ENCODE measurements at regions not wholly inside any gene's neighbourhood (a gene's known extent, or its start where the extent isn't known, plus 50 kb on each side); places are given as distances from the start of the nearest gene placed in this dataset.

DNA sequence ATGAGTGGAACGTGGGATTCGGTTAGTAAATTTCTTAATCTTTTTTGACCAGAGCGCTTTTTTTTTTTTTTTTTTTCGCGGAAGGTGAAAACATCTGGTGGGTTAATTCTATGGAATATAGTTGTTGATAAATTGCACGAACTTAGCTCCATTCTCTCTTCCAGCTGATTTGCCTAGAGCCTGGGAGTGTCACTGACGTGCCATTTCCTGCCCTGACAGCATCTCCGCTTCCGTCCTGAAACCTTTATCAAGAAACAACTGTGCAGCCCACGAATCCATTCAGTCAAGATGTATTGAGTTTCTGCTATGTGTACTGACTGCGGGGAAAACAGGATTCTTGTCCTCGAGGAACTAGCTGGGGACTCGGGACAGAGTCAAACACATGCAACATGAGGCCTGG is 59.5 kb upstream of the TGM3 start:
- DNase-seq (ENCODE audit: low read depth in 2 of 2) = peak; percentile 33 to 47

DNA sequence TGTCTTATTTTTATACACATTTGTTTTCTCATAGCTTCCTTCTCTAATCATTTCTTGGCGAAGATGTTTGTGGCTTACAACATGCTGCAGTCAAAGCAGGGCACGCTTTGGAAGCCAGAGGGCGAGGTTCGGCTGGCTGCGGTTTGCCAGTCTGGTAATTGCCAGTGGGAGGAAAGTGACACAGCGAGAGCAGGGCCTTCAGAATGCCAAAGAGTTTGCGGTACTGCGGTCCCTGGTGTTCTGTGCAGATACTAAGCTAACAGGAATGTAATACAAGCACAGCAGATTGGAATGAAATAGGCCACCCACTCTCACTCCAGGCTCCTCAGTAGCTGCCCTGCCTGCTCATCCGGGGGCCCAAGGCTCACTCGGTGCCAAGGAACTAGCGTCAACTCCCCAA is 58.7 kb upstream of the TGM3 start:
- DNase-seq (ENCODE audit: low read depth in 2 of 2) = peak; percentile 3 to 32

DNA sequence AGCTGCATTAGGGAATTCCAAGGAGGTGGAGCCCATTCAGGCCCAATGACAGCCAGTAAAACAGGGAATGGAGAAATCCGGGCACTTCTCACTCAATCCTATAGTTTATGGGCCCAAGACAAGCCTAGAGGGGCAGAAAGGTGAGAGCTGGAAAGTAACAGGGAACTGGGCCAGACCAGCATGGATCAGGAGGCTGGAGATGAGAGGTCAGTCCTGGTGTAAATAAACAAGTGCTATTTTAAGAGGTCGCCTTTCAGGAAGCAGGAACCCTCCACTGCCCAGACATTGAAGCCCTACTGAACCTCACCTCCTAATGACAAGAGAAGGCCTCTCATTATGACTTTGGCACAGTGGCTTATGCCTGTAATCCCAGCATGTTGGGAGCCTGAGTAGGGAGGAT is 57.2 kb upstream of the TGM3 start:
- no peak for DNase-seq (ENCODE audit: low read depth in 2 of 2)

DNA sequence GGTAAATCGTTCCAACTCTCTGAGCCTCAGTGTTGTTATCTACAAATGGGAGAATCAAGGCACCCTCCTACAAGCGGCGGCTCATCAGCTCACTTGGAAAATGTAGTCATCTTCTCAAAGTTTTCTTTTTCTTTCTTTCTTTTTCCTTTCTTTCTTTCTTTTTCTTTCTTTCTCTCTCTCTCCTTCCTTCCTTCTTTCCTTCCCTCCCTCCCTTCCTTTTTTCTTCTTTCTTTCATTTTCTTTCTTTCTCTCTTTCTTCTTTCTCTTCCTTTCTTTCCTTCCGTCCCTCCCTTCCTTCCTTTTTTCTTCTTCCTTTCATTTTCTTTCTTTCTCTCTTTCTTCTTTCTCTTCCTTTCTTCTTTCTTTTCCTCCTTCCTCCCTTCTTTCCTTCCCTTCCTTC is 55.0 kb upstream of the TGM3 start:
- no peak for DNase-seq (ENCODE audit: low read depth in 2 of 2)

DNA sequence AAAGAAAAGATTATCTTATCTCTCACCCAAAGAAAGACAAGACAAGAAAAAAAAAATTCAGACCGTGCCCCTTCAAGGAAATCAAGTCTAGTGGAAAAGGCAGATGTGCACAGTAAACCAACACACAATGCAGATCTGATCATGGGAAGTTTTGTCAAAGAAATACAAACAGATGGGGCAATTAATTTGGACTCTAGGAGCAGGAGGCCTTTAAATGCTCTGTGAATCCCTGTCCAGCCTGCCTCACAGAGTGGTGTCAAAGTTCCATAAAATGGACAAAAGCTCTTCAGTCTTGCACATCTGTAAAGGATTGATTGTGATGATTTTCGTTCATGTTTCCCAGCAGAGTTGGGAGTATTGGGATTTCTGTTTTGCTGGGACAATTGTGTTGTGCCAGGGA is 53.1 kb upstream of the TGM3 start:
- DNase-seq (ENCODE audit: low read depth in 2 of 2) = no peak

DNA sequence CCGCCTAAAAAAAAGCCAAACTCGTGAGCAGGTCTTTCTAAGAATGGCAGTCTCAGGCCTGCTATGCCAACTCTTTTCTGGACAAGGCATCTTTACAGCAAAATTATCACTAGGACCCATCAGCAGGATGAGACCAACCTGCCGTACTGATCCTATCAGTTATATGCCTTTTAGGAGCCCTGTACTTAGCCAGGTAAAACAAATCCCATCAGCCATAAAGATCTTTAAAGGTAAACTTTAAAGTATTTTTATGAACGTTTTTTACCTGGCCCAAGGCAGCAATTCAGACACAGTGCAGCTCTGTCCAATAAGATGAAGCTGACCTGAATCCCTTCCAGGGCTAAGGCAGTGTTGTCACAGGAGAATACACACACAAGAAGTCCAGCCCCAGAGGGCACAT is 51.3 kb upstream of the TGM3 start:
- no peak for DNase-seq (ENCODE audit: low read depth in 2 of 2)

DNA sequence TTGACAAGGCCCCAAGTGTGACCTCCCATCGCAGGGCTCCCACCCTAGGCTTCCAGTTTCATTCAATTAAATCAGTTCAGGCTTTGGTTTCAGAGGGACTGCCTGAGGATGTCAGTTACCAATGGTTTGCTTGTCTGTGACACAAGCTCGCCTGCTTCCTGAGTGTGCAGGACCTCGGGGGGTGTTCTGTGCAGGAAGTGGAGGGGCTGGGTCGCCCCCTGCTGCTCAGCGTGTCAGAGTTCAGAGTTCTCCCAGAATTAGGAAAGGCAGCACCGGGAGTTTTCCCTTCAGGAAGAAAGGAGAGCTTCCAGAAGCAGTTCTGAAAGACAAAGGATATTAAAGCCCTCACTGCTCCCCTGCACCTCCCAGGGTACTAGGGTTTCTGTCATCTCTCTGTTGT is 50.8 kb upstream of the TGM3 start:
- DNase-seq (ENCODE audit: low read depth in 2 of 2) = no peak

DNA sequence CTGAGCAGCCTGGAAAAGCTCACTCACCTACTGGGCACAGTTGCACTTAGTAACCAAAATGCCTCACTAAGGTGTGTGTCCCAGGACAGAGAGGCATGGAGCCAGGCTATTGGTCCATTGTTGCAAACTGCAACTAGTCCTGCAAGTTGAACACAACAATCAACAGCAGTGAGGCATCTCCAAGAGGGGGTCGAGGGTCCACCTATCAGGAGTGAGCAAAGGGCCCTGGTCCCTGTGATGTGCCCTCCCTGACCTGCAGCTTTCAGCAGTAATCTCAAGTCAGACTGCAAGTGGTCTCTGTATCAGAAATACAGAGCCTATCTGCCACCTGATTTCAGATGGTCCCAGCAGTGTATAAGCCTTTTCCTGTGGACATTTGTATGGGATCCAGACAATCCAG is 50.2 kb upstream of the TGM3 start:
- DNase-seq (ENCODE audit: low read depth in 2 of 2) = no peak

Measured in lung microvascular endothelial cell (primary cell).